HL-60 (cell line): ENCODE measurements at regions not wholly inside any gene's neighbourhood (a gene's known extent, or its start where the extent isn't known, plus 50 kb on each side); places are given as distances from the start of the nearest gene placed in this dataset.

Experiments used
- DNase-seq, 2 experiments: peaks; one replicate each; pipeline ENCODE4 v3.0.0-alpha.2; 2010 to 2020; ENCODE audit warnings: low read depth in 1 of 2, low spot score in 1 of 2
- H3K27ac ChIP-seq: fragments of 250-450 bp; sonication (Bioruptor Pico); replicated peaks from 2 replicates; pipeline ENCODE4 v1.5.1; 2020; ENCODE audit warnings: mild to moderate bottlenecking, moderate library complexity
- H3K27me3 ChIP-seq: fragments of 250-450 bp; sonication (Bioruptor Pico); 2 replicates; pipeline ENCODE4 v1.5.1; 2021; ENCODE audit warnings: mild to moderate bottlenecking, moderate library complexity; ENCODE audit not compliant: insufficient read depth, poor library complexity, severe bottlenecking
- H3K4me3 ChIP-seq: replicated peaks from 2 replicates; pipeline ENCODE4 v1.5.1; 2011; ENCODE audit warnings: mild to moderate bottlenecking, control low read depth, low read length; ENCODE audit not compliant: insufficient read depth
- GABPA ChIP-seq: IDR thresholded peaks from 2 replicates; pipeline ENCODE4 v1.6.1; 2012; ENCODE audit warnings: low read depth
- POLR2AphosphoS5 ChIP-seq: IDR thresholded peaks from 2 replicates; pipeline ENCODE4 v1.6.1; 2012; ENCODE audit warnings: low read depth
- SPI1 ChIP-seq: IDR thresholded peaks from 2 replicates; pipeline ENCODE4 v1.6.1; 2012; ENCODE audit warnings: low read depth, mild to moderate bottlenecking, borderline replicate concordance
- TF ChIP-seq, protein P1 (sequence below): IDR thresholded peaks from 2 replicates; pipeline ENCODE4 v1.6.1; 2012; ENCODE audit warnings: low read depth; ENCODE audit not compliant: insufficient replicate concordance
- TF ChIP-seq, protein P2 (sequence below): IDR thresholded peaks from one replicate; pipeline ENCODE4 v1.5.1; 2011; ENCODE audit warnings: low read length, control low read depth, inconsistent platforms; ENCODE audit not compliant: insufficient read depth

DNA sequence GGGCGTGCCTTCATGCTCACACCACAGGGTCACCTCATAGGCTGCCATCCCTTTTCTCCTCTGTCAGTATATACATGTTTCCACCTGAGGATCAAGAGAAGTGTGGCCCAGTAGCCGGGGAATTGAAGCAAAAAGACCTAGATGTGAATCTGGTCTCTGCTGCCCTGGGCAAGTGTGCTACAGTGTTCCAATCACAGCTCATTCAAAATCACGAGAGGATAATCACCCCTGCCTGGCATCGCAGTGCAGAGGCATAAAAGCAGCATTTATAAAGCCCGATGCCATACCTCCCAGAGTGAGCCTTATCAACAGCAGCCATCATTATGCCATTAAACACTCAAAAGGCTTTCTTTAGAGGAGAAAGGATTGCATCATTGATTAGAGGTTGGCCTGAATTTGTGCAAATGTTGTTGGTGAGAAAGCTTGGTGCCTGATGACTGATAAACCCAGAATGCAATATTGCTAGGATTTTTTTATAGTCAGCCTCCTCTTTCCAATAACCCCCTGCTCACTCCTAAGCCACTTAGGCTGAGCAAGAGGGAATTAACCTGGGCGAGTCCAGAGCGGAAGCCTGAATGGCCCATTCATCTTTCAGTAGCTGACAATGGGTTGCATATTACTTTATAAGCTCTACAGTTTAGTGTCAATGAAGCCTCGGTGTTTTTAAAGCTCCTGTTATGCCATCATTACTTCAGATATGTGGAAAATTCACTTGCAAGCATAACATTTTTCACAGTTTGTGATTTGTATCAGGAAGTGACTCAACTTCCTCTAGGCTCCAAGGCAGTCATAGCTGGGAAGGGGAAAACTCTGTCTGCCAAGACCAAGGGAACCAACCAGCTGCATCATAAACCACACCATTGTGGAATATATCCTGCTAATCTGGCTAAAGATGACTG is 92.5 kb upstream of the NXT1 start:
- no peak overlapping the region for H3K4me3 ChIP-seq
- no peak for TF ChIP-seq GABPA
- H3K27ac ChIP-seq: 0 out of 2 replicates have a peak overlapping the region, but pooled peaks have one; percentile 16
- peak in 1 of 2 experiments; percentile 43 for DNase-seq
- no peaks in the 10 kb centered on the region for H3K27me3 ChIP-seq

DNA sequence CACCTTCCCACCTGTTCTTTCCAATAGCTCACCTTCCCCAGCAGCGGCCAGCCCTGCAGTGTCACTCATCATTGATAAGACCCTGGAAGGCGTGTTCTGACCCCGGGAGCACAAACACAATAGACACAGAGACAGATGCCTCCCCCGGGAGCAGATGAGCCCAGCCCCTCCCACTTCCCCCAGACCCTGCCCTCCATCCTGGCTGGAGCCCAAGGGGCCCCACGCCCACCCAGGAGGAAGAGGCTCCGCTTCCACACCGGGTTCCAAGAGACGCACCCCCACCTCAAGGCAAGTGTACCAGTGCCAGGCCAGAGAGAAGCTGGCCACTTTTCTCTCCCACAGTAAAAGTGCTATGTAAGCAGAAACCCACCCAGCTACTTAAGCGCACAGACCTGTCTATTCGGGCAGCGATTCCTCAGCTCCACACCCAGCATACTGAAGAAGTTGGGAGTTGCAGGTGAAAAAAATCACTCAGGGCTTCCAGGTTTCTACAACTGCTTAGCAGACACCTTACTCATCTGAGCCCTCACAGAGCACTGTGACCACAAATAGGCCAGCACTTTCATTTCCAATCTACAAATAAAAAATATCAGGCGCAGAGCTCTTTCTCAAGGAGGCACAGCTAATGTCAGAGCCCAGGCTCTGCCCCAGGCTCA is 93.4 kb upstream of the NXT1 start:
- TF ChIP-seq GABPA (no peak), SPI1 (no peak), POLR2AphosphoS5 (no peak)
- TF ChIP-seq, protein P1, sequence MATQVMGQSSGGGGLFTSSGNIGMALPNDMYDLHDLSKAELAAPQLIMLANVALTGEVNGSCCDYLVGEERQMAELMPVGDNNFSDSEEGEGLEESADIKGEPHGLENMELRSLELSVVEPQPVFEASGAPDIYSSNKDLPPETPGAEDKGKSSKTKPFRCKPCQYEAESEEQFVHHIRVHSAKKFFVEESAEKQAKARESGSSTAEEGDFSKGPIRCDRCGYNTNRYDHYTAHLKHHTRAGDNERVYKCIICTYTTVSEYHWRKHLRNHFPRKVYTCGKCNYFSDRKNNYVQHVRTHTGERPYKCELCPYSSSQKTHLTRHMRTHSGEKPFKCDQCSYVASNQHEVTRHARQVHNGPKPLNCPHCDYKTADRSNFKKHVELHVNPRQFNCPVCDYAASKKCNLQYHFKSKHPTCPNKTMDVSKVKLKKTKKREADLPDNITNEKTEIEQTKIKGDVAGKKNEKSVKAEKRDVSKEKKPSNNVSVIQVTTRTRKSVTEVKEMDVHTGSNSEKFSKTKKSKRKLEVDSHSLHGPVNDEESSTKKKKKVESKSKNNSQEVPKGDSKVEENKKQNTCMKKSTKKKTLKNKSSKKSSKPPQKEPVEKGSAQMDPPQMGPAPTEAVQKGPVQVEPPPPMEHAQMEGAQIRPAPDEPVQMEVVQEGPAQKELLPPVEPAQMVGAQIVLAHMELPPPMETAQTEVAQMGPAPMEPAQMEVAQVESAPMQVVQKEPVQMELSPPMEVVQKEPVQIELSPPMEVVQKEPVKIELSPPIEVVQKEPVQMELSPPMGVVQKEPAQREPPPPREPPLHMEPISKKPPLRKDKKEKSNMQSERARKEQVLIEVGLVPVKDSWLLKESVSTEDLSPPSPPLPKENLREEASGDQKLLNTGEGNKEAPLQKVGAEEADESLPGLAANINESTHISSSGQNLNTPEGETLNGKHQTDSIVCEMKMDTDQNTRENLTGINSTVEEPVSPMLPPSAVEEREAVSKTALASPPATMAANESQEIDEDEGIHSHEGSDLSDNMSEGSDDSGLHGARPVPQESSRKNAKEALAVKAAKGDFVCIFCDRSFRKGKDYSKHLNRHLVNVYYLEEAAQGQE: no peak
- TF ChIP-seq, protein P2, sequence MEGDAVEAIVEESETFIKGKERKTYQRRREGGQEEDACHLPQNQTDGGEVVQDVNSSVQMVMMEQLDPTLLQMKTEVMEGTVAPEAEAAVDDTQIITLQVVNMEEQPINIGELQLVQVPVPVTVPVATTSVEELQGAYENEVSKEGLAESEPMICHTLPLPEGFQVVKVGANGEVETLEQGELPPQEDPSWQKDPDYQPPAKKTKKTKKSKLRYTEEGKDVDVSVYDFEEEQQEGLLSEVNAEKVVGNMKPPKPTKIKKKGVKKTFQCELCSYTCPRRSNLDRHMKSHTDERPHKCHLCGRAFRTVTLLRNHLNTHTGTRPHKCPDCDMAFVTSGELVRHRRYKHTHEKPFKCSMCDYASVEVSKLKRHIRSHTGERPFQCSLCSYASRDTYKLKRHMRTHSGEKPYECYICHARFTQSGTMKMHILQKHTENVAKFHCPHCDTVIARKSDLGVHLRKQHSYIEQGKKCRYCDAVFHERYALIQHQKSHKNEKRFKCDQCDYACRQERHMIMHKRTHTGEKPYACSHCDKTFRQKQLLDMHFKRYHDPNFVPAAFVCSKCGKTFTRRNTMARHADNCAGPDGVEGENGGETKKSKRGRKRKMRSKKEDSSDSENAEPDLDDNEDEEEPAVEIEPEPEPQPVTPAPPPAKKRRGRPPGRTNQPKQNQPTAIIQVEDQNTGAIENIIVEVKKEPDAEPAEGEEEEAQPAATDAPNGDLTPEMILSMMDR: no peak
- H3K27ac ChIP-seq: 0 out of 2 replicates have a peak overlapping the region, but pooled peaks have one; percentile 10

DNA sequence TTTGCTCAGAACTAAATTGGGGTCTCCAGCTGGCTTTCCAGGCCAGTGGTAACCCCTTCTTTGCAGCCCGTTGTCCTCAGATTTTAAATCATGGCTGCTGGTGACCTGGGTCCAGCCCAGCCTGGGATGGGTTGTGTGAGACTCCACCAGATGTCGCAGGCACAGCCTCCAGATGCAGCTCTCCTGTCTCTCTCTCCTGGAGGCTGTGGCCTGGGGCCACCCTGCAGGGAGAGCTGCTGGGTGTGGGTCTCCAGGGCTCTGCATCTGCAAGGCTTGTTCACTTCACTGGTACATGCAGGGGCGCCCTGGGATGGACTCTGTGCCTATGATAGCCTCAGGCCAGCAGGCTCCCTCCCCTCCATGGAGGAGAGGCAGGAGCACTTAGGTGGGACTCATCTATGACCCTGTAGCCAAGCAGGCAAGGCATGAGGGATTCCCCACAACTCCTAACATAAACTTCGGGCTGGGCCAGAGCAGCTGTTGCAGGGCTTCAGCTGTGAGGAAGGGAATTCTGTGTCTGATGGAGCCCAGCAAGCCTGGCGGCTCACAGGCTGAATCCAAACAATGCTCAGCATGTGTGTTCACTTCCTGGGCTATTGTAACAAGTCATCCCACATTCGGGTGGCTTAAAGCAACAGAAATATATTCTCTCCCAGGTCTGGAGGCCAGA is 94.7 kb upstream of the NXT1 start:
- no peaks in the 10 kb centered on the region for H3K27me3 ChIP-seq
- no peak for DNase-seq
- H3K27ac ChIP-seq: no peak overlapping the region
- H3K4me3 ChIP-seq: no peak overlapping the region
- TF ChIP-seq GABPA: no peak
- TF ChIP-seq, protein P2: no peak
- TF ChIP-seq, protein P1: no peak
- no peak for TF ChIP-seq POLR2AphosphoS5
- TF ChIP-seq SPI1: no peak

More for the DNA sequence above, 93.4 kb upstream of the NXT1 start:
- no peak overlapping the region for H3K4me3 ChIP-seq
- no peaks in the 10 kb centered on the region for H3K27me3 ChIP-seq
- DNase-seq: no peak

DNA sequence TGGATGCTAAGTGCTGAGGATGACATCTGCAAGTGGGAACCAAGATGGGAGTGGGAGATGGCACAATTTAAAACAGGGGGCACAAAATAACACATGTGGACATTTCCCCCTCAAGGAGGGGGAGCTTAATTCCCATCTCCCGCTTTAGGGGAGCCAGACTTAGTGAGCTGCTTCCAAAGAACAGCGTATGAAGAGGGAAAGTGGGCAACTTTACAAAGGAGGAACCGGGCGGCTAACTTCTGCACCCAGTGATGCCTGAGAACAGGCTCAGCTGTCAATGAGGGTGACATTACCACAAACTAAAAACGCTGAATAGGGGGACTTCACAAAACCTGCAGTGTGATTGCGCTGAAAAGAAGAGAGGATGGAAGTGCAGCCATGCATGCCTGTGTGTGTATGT is 95.5 kb upstream of the NXT1 start:
- TF ChIP-seq GABPA: no peak
- no peak for TF ChIP-seq SPI1
- TF ChIP-seq, protein P1: no peak
- TF ChIP-seq, protein P2: no peak
- TF ChIP-seq POLR2AphosphoS5: no peak
- Histone ChIP-seq H3K27me3 (no peaks in the 10 kb centered on the region), H3K4me3 (no peak overlapping the region), H3K27ac (no peak overlapping the region)
- DNase-seq: no peak
